CD4-positive, CD25-positive, alpha-beta regulatory T cell (primary cell): ENCODE measurements at regions not wholly inside any gene's neighbourhood (a gene's known extent, or its start where the extent isn't known, plus 50 kb on each side); places are given as distances from the start of the nearest gene placed in this dataset.

ENCODE experiments used
- ATAC-seq, 2 donors: fragments of 150-1000 bp; cut with Tn5 transposase; one replicate each; pipeline ENCODE4 v1.10.0; 2021; ENCODE audit warnings: low read depth in 2 of 2, moderate number of reproducible peaks in 2 of 2, moderate library complexity in 1 of 2
- DNase-seq, 3 donors: peaks; one replicate each; pipeline versions ENCODE4 v3.0.0 to v3.0.0-alpha.2; 2012 to 2022; ENCODE audit warnings: mixed read lengths in 1 of 3
- H3K27ac ChIP-seq: one replicate; pipeline ENCODE4 v1.7.0; 2013; ENCODE audit warnings: mild to moderate bottlenecking, low read length; ENCODE audit not compliant: insufficient read depth, poor library complexity, severe bottlenecking
- H3K27me3 ChIP-seq: one replicate; pipeline ENCODE4 v1.7.0; 2013; ENCODE audit warnings: low read length; ENCODE audit not compliant: control insufficient read depth, insufficient read depth
- H3K36me3 ChIP-seq: one replicate; pipeline ENCODE4 v1.7.0; 2013; ENCODE audit warnings: mild to moderate bottlenecking, low read length, moderate library complexity; ENCODE audit not compliant: control insufficient read depth, insufficient read depth
- H3K4me1 ChIP-seq: 2 replicates; pipeline ENCODE4 v1.7.0; 2013; ENCODE audit warnings: mild to moderate bottlenecking, low read length; ENCODE audit not compliant: insufficient read depth, control insufficient read depth, poor library complexity, severe bottlenecking
- H3K4me3 ChIP-seq: one replicate; pipeline ENCODE4 v1.7.0; 2013; ENCODE audit warnings: low read depth, mild to moderate bottlenecking, low read length, moderate library complexity
- H3K9me3 ChIP-seq, 2 experiments: 1 replicate in 1 of 2; 2 replicates in 1 of 2; pipeline ENCODE4 v1.7.0; 2013; ENCODE audit warnings: low read length in 2 of 2, mild to moderate bottlenecking in 1 of 2, moderate library complexity in 1 of 2; ENCODE audit not compliant: control insufficient read depth in 2 of 2
- H3K27ac Mint-ChIP-seq, 3 donors: one replicate each; pipeline ENCODE4 v1.8.0; 2020 to 2022; ENCODE audit warnings: mild to moderate bottlenecking in 3 of 3, mixed read lengths in 3 of 3, moderate library complexity in 2 of 3
- H3K27me3 Mint-ChIP-seq: one replicate; pipeline ENCODE4 v1.8.0; 2022; ENCODE audit warnings: mild to moderate bottlenecking, mixed read lengths
- H3K36me3 Mint-ChIP-seq: one replicate; pipeline ENCODE4 v1.8.0; 2020; ENCODE audit warnings: mixed read lengths
- H3K4me1 Mint-ChIP-seq, 4 donors: one replicate each; pipeline ENCODE4 v1.8.0; 2020 to 2022; ENCODE audit warnings: mixed read lengths in 4 of 4, mild to moderate bottlenecking in 1 of 4
- H3K4me3 Mint-ChIP-seq, 4 donors: one replicate each; pipeline ENCODE4 v1.8.0; 2020 to 2022; ENCODE audit warnings: mild to moderate bottlenecking in 4 of 4, mixed read lengths in 4 of 4, moderate library complexity in 3 of 4
- H3K9me3 Mint-ChIP-seq, 7 donors: one replicate each; pipeline ENCODE4 v1.8.0; 2020 to 2022; ENCODE audit warnings: mixed read lengths in 7 of 7, mild to moderate bottlenecking in 3 of 7, moderate library complexity in 2 of 7

DNA sequence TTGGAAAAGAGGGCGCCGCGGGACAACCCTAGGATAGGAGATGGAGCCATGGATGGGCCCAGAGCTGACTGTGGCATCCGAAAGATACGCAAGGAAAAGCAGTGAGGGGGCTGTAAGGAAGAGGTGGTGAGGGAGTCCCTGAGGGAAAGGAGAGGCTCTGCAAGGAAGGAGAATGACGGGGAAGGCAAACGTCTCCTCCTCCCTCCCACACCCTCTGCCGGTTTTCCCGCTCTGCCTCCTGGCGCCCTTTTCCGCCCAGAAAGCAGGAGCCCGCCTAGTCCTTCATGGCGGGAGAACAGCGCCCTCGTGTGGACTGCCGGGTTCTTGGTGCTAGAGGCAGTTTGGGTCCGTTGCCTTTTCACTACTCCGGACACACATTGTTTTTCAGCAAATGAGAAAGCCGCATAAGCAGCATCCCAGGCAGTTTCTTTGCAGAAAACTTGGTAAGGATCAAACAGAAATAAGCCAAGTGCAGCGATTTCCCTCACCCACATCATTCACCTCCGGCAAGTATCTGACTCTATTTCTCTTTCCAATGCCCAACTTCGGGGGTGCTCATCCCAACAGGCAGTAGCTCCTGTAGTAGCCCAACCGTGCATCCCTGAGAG lies 200.4 kb downstream of the INO80D start:
- no peak overlapping the region for H3K27ac ChIP-seq
- H3K27me3 ChIP-seq = no peaks in the 10 kb centered on the region
- Mint-ChIP-seq H3K9me3 (peaks cover 0 to 3% (median 0%) of the 10 kb centered on the region in 7 donors), H3K27me3 (peaks cover 5% of the 10 kb centered on the region), H3K36me3 (no peaks in the 10 kb centered on the region), H3K4me3 (no peak overlapping the region), H3K4me1 (peaks cover 0 to 2% (median 0%) of the 10 kb centered on the region in 4 donors), H3K27ac (no peak overlapping the region)
- ATAC-seq = no peak
- peak in 2 of 3 donors; percentile 6 to 46 for DNase-seq
- no peaks in the 10 kb centered on the region for H3K4me1 ChIP-seq
- no peak overlapping the region for H3K4me3 ChIP-seq
- H3K36me3 ChIP-seq = no peaks in the 10 kb centered on the region
- no peaks in the 10 kb centered on the region for H3K9me3 ChIP-seq

DNA sequence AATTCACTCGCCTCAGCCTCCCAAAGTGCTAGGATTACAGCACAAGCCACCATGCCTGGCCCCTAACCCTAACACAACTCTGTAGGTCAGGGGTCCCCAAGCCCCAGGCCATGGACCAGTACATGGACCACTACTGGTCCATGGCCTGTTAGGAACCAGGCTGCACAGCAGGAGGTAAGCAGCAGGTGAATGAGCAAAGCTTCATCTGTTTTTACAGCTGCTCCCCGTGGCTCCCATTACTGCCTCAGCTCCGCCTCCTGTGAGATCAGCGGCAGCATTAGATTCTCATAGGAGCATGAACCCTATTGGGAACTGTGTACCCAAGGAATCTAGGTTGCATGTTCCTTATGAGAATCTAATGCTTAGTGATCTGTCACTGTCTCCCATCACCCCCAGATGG lies 201.7 kb downstream of the NRP2 start:
- no peaks in the 10 kb centered on the region for H3K9me3 ChIP-seq
- H3K27me3 Mint-ChIP-seq = peaks cover 5% of the 10 kb centered on the region
- no peak overlapping the region for H3K4me3 Mint-ChIP-seq
- H3K9me3 Mint-ChIP-seq = peaks cover 0 to 1% (median 0%) of the 10 kb centered on the region in 7 donors
- H3K4me1 Mint-ChIP-seq = peaks cover 0 to 2% (median 0%) of the 10 kb centered on the region in 4 donors
- no peaks in the 10 kb centered on the region for H3K27me3 ChIP-seq
- no peak overlapping the region for H3K27ac ChIP-seq
- H3K36me3 ChIP-seq = no peaks in the 10 kb centered on the region
- H3K27ac Mint-ChIP-seq = no peak overlapping the region
- H3K36me3 Mint-ChIP-seq = no peaks in the 10 kb centered on the region
- no peaks in the 10 kb centered on the region for H3K4me1 ChIP-seq
- no peak for DNase-seq
- no peak for ATAC-seq
- no peak overlapping the region for H3K4me3 ChIP-seq

DNA sequence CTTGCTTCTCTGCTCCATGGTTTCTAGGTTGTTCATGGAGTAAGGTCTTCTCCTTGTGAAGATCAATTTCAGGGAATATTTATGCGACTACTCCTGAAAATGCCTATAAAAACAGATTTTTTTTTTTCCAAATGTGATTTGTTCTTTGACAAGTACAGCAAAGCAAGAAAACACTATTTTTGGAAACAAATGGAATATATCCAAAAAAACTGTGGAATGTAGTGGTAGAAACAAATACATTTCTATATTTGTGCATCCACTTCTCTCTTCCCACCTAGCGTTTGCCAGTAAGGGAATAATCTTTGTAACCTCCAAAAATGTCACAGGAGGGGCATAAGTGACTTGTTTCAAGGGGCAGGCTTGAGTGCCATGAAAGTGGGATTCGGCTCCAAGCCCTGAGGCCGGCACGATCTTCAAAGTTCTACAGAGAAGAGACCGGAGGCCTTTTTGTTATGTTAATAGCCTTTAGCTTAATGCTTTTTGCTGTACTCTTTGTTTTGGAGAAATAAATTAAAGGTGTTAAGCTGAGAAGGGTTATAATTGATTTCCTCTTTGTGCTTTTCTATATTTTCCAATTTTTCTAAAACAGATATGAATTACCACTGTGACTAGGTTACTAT lies 200.6 kb downstream of the NRP2 start:
- ATAC-seq = no peak
- Histone ChIP-seq H3K4me1 (no peaks in the 10 kb centered on the region), H3K4me3 (no peak overlapping the region), H3K27ac (no peak overlapping the region), H3K36me3 (no peaks in the 10 kb centered on the region), H3K9me3 (no peaks in the 10 kb centered on the region), H3K27me3 (no peaks in the 10 kb centered on the region)
- no peak overlapping the region for H3K4me3 Mint-ChIP-seq
- H3K9me3 Mint-ChIP-seq = peaks cover 0 to 2% (median 0%) of the 10 kb centered on the region in 7 donors
- peaks cover 5% of the 10 kb centered on the region for H3K27me3 Mint-ChIP-seq
- H3K36me3 Mint-ChIP-seq = no peaks in the 10 kb centered on the region
- no peak for DNase-seq
- no peak overlapping the region for H3K27ac Mint-ChIP-seq
- H3K4me1 Mint-ChIP-seq = peaks cover 0 to 2% (median 0%) of the 10 kb centered on the region in 4 donors

DNA sequence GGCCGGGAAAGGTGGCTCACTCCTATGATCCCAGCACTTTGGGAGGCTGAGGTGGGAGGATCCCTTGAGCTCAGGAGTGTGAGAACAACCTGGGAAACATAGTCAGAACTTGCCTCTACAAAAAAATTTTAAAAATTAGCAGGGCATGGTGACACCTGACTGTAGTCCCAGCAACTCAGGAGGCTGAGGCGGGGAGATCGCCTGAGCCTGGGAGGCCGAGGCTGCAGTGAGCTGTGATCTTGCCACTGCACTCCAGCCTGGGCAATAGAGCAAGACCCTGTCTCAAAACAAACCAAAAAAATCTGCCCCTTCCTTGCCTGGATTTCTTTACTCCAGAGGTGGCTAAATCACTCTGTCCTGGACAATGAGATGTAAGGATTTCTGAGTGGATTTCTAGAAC lies 197.7 kb downstream of the NRP2 start:
- no peaks in the 10 kb centered on the region for H3K4me1 Mint-ChIP-seq
- H3K27ac Mint-ChIP-seq = no peak overlapping the region
- no peak overlapping the region for H3K4me3 Mint-ChIP-seq
- Histone ChIP-seq H3K4me1 (no peaks in the 10 kb centered on the region), H3K36me3 (no peaks in the 10 kb centered on the region), H3K27ac (no peak overlapping the region), H3K9me3 (no peaks in the 10 kb centered on the region), H3K27me3 (peaks cover 3% of the 10 kb centered on the region), H3K4me3 (no peak overlapping the region)
- H3K27me3 Mint-ChIP-seq = peaks cover 5% of the 10 kb centered on the region
- H3K36me3 Mint-ChIP-seq = no peaks in the 10 kb centered on the region
- peaks cover 0 to 2% (median 0%) of the 10 kb centered on the region in 7 donors for H3K9me3 Mint-ChIP-seq
- ATAC-seq (no peak), DNase-seq (no peak)

DNA sequence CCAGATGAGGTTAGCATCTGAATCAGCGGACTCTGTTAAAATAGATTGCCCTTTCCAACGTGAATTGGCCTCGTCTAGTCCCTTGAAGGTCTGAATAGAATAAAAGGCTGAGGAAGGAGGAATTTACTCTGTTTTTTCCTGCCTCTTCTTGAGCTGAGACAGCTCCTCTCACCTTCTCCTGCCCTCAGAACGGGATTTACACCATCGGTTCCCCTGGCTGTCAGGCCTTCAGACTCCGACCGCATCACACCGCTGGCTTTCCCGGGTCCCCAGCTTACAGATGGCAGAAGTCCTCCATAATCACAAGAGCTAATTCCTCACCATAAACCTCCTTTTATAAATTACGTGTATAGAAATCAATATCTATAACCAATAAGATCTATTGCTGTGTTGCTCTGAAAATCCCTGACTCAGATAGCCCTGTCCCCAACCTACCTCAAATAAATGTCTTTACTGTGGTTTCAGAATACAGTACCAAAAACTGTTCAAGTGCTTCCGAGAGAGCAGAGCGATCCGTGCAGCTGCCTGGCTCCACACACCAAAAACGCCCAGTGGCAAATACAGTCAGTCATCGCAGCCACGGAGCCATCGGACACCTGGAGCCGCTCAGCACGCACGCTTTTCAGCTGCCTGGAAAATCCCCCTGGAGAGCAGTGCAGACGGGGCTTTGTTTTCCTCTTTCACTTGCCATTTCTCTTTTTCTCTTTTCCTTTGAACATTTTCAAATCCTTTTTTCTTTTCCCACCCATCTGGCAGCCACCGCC lies 196.9 kb downstream of the NRP2 start:
- Histone ChIP-seq H3K27me3 (peaks cover 3% of the 10 kb centered on the region), H3K9me3 (no peaks in the 10 kb centered on the region), H3K4me1 (no peaks in the 10 kb centered on the region), H3K27ac (no peak overlapping the region), H3K36me3 (no peaks in the 10 kb centered on the region), H3K4me3 (no peak overlapping the region)
- Mint-ChIP-seq H3K27ac (no peak overlapping the region), H3K27me3 (peaks cover 5% of the 10 kb centered on the region), H3K4me3 (no peak overlapping the region), H3K36me3 (no peaks in the 10 kb centered on the region), H3K4me1 (no peaks in the 10 kb centered on the region), H3K9me3 (peaks cover 0 to 2% (median 0%) of the 10 kb centered on the region in 7 donors)
- ATAC-seq (no peak), DNase-seq (no peak)

DNA sequence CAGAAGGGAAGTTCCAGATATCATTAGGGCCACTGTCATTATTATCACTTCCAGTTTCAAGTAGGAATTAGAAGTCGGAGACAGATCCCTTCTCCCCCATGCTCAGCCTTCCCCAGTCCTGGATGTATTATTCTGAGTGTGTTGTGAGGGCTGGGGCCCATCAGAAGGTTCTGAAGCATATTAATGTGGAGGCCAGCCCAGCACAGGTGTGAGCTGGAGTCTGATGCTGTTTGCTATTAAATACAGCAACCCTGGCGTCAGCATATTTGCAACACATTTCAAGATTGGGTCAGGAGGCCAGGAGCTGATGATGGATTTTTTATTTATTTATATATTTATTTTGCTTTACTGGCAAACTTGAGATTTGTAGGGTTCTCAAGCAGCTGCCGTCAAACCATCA lies 195.2 kb downstream of the NRP2 start:
- no peak for DNase-seq
- Mint-ChIP-seq H3K27ac (no peak overlapping the region), H3K27me3 (peaks cover 6% of the 10 kb centered on the region), H3K36me3 (no peaks in the 10 kb centered on the region), H3K9me3 (peaks cover 0 to 7% (median 0%) of the 10 kb centered on the region in 7 donors), H3K4me3 (no peak overlapping the region), H3K4me1 (no peaks in the 10 kb centered on the region)
- H3K4me3 ChIP-seq = no peak overlapping the region
- H3K4me1 ChIP-seq = no peaks in the 10 kb centered on the region
- ATAC-seq = no peak
- H3K27me3 ChIP-seq = peaks cover 3% of the 10 kb centered on the region
- no peaks in the 10 kb centered on the region for H3K9me3 ChIP-seq
- no peaks in the 10 kb centered on the region for H3K36me3 ChIP-seq
- no peak overlapping the region for H3K27ac ChIP-seq

DNA sequence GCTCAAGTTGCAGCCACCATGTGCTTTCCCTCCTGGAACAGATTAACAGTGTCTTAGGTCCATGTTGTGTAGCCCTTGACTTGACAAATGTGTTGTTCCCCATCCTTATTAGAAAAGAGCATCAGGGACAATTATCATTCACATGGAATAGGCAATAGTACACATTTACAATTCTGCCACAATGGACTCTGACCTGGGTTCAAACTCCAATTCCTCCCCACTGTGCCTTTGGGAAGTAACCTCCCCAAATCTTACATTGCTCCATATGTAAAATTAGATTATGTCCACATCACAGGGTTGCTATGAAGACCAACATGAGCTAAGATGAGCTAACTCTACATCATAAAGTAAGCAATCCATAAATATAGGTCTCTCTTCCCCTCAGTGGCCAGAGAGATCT lies 193.8 kb downstream of the NRP2 start:
- Histone ChIP-seq H3K4me3 (no peak overlapping the region), H3K9me3 (no peaks in the 10 kb centered on the region), H3K27me3 (peaks cover 3% of the 10 kb centered on the region), H3K36me3 (no peaks in the 10 kb centered on the region), H3K4me1 (no peaks in the 10 kb centered on the region), H3K27ac (no peak overlapping the region)
- DNase-seq = no peak
- Mint-ChIP-seq H3K27ac (no peak overlapping the region), H3K36me3 (no peaks in the 10 kb centered on the region), H3K4me1 (no peaks in the 10 kb centered on the region), H3K27me3 (peaks cover 6% of the 10 kb centered on the region), H3K9me3 (peaks cover 0 to 7% (median 0%) of the 10 kb centered on the region in 7 donors), H3K4me3 (no peak overlapping the region)
- ATAC-seq = no peak
